OCI-LY1 (cell line): ENCODE measurements at regions not wholly inside any gene's neighbourhood (a gene's known extent, or its start where the extent isn't known, plus 50 kb on each side); places are given as distances from the start of the nearest gene placed in this dataset.

Source experiments
- H2AFZ ChIP-seq: fragments of 200-600 bp; sonication (generic), shearing (Covaris generic); 2 replicates; pipeline ENCODE4 v1.6.0; 2014; ENCODE audit warnings: antibody characterized with exemption, mild to moderate bottlenecking, low read length
- H3F3A ChIP-seq: fragments of 200-600 bp; sonication (generic), shearing (Covaris generic); 2 replicates; pipeline ENCODE4 v1.6.0; 2014; ENCODE audit warnings: mild to moderate bottlenecking, antibody characterized with exemption, low read length, moderate library complexity; ENCODE audit not compliant: insufficient read depth
- H3K27ac ChIP-seq: fragments of 200-600 bp; sonication (generic); 2 replicates; pipeline ENCODE4 v1.5.1; 2014; ENCODE audit warnings: low read length, mixed run types, mild to moderate bottlenecking, low read depth; ENCODE audit not compliant: poor library complexity, severe bottlenecking
- H3K27me3 ChIP-seq: fragments of 200-600 bp; sonication (generic); 2 replicates; pipeline ENCODE4 v1.6.0; 2014; ENCODE audit warnings: antibody characterized with exemption, mild to moderate bottlenecking, low read length, moderate library complexity; ENCODE audit not compliant: insufficient read depth
- H3K36me3 ChIP-seq: fragments of 200-600 bp; sonication (generic); 2 replicates; pipeline ENCODE4 v1.6.1; 2014; ENCODE audit warnings: mild to moderate bottlenecking, antibody characterized with exemption, low read length, moderate library complexity, mixed read lengths; ENCODE audit not compliant: insufficient read depth
- H3K4me1 ChIP-seq: fragments of 200-600 bp; sonication (generic); 2 replicates; pipeline ENCODE4 v1.5.1; 2014; ENCODE audit warnings: mild to moderate bottlenecking, low read length, moderate library complexity; ENCODE audit not compliant: insufficient read depth, severe bottlenecking
- H3K4me2 ChIP-seq: fragments of 200-600 bp; sonication (generic), shearing (Covaris generic); 2 replicates; pipeline ENCODE4 v1.6.1; 2014; ENCODE audit warnings: low read length
- H3K4me3 ChIP-seq: fragments of 200-600 bp; sonication (generic); 2 replicates; pipeline ENCODE4 v1.5.1; 2014; ENCODE audit warnings: low read length, low read depth, mild to moderate bottlenecking, mixed read lengths; ENCODE audit not compliant: poor library complexity, severe bottlenecking
- H3K79me2 ChIP-seq: fragments of 200-600 bp; shearing (Covaris generic); 2 replicates; pipeline ENCODE4 v1.6.1; 2016; ENCODE audit warnings: mixed run types, low read length, mixed read lengths; ENCODE audit not compliant: insufficient read depth
- H3K9ac ChIP-seq: fragments of 200-600 bp; sonication (generic), shearing (Covaris generic); 2 replicates; pipeline ENCODE4 v1.6.1; 2014; ENCODE audit warnings: mild to moderate bottlenecking, low read length, mixed read lengths
- H3K9me2 ChIP-seq: fragments of 200-600 bp; sonication (generic), shearing (Covaris generic); 2 replicates; pipeline ENCODE4 v1.6.1; 2014; ENCODE audit warnings: low read depth, mild to moderate bottlenecking, low read length, mixed read lengths
- H3K9me3 ChIP-seq: fragments of 200-600 bp; shearing (Covaris generic); 2 replicates; pipeline ENCODE4 v1.6.1; 2014; ENCODE audit warnings: low read length, mixed read lengths
- H4K20me1 ChIP-seq: fragments of 200-600 bp; sonication (generic), shearing (Covaris generic); 2 replicates; pipeline ENCODE4 v1.6.0; 2016; ENCODE audit warnings: mild to moderate bottlenecking, low read length; ENCODE audit not compliant: insufficient read depth
- CTCF ChIP-seq: fragments of 200-600 bp; sonication (generic), shearing (Covaris generic); IDR thresholded peaks from 2 replicates; pipeline ENCODE4 v1.5.1; 2017; ENCODE audit warnings: mild to moderate bottlenecking, antibody characterized with exemption, low read length, moderate library complexity, mixed read lengths
- EZH2 ChIP-seq: fragments of 200-600 bp; sonication (generic), shearing (Covaris generic); IDR thresholded peaks from 2 replicates; pipeline ENCODE4 v1.8.0; 2017; ENCODE audit warnings: borderline replicate concordance, mixed run types, mild to moderate bottlenecking, antibody characterized with exemption, low read length, moderate library complexity, mixed read lengths

GRCh38 chr13:89967701-89968100, 1379.8 kb upstream of the MIR17HG start:
- Histone ChIP-seq H2AFZ (no peak overlapping the region), H3K9ac (no peak overlapping the region), H3K9me3 (no peaks in the 10 kb centered on the region), H3K79me2 (no peaks in the 10 kb centered on the region), H3K9me2 (no peaks in the 10 kb centered on the region), H3K4me1 (no peaks in the 10 kb centered on the region), H3K36me3 (no peaks in the 10 kb centered on the region), H3F3A (no peaks in the 10 kb centered on the region), H3K4me2 (no peak overlapping the region), H3K4me3 (no peak overlapping the region), H4K20me1 (no peaks in the 10 kb centered on the region), H3K27ac (no peak overlapping the region), H3K27me3 (no peaks in the 10 kb centered on the region)
- TF ChIP-seq CTCF (no peak), EZH2 (no peak)

GRCh38 chr13:89968470-89968869, 1379.0 kb upstream of the MIR17HG start:
- no peak overlapping the region for H3K4me2 ChIP-seq
- no peak overlapping the region for H3K9ac ChIP-seq
- H4K20me1 ChIP-seq = no peaks in the 10 kb centered on the region
- H3K27me3 ChIP-seq = no peaks in the 10 kb centered on the region
- no peaks in the 10 kb centered on the region for H3F3A ChIP-seq
- H3K9me3 ChIP-seq = no peaks in the 10 kb centered on the region
- H3K4me3 ChIP-seq = no peak overlapping the region
- H3K79me2 ChIP-seq = no peaks in the 10 kb centered on the region
- H3K4me1 ChIP-seq = no peaks in the 10 kb centered on the region
- H3K27ac ChIP-seq = no peak overlapping the region
- TF ChIP-seq CTCF (no peak), EZH2 (no peak)
- no peaks in the 10 kb centered on the region for H3K9me2 ChIP-seq
- H2AFZ ChIP-seq = no peak overlapping the region
- H3K36me3 ChIP-seq = no peaks in the 10 kb centered on the region

DNA sequence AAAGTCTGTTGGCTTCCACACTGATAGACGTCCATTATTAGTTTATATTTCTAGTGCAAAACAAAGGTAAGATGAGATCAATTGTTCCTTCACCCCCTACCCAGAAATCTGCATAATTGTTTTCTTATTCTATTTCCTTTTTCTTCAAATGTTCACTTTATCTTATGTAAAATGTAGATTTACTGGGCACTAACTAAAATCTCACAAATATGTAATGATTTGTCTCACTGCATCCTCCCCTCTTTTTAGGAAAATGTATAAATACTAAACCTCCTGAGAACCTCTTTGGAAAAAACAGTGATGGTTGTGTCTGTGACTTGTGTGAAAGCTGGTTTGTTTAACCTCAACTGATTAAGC, 1377.2 kb upstream of the MIR17HG start:
- H3K9me3 ChIP-seq = no peaks in the 10 kb centered on the region
- H3K4me3 ChIP-seq = no peak overlapping the region
- H3K27me3 ChIP-seq = no peaks in the 10 kb centered on the region
- H3K27ac ChIP-seq = no peak overlapping the region
- H3K4me2 ChIP-seq = no peak overlapping the region
- H3K4me1 ChIP-seq = no peaks in the 10 kb centered on the region
- H3K9ac ChIP-seq = no peak overlapping the region
- no peaks in the 10 kb centered on the region for H3K36me3 ChIP-seq
- H4K20me1 ChIP-seq = no peaks in the 10 kb centered on the region
- H3K79me2 ChIP-seq = no peaks in the 10 kb centered on the region
- no peak overlapping the region for H2AFZ ChIP-seq
- no peaks in the 10 kb centered on the region for H3K9me2 ChIP-seq
- no peaks in the 10 kb centered on the region for H3F3A ChIP-seq
- no peak for TF ChIP-seq EZH2
- no peak for TF ChIP-seq CTCF
